ENCODE measurements at regions not wholly inside any gene's neighbourhood (a gene's known extent, or its start where the extent isn't known, plus 50 kb on each side); places are given as distances from the start of the nearest gene placed in this dataset.
"Not testable (repeated sequence)": the region's sequence is repeated elsewhere in the genome, so short reads cannot be mapped to it uniquely, and the experiment has no call there.

DNA sequence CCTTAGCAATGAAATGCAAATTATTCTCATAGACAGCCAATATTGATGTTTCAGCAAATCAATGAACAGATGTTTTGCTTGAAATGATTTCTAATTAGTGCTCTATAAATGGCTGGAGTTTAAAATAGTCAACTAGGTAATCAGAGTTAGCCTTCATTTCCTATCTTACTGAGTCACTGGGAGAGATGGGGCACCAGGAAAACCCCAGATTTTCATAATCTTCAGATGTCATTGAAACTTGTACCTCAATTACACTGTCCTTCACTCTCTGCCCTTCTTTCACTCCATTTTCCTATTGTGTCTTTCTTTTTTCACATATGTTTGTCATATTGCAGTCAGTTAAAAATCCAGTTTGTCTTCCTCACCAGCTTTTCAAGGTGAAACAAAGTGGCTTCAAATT, 92.7 kb downstream of the C12orf75 start:
- DNase-seq: no peak

GRCh38 chr12:105423921-105424320, 93.4 kb downstream of the C12orf75 start:
- no peak for DNase-seq

DNA sequence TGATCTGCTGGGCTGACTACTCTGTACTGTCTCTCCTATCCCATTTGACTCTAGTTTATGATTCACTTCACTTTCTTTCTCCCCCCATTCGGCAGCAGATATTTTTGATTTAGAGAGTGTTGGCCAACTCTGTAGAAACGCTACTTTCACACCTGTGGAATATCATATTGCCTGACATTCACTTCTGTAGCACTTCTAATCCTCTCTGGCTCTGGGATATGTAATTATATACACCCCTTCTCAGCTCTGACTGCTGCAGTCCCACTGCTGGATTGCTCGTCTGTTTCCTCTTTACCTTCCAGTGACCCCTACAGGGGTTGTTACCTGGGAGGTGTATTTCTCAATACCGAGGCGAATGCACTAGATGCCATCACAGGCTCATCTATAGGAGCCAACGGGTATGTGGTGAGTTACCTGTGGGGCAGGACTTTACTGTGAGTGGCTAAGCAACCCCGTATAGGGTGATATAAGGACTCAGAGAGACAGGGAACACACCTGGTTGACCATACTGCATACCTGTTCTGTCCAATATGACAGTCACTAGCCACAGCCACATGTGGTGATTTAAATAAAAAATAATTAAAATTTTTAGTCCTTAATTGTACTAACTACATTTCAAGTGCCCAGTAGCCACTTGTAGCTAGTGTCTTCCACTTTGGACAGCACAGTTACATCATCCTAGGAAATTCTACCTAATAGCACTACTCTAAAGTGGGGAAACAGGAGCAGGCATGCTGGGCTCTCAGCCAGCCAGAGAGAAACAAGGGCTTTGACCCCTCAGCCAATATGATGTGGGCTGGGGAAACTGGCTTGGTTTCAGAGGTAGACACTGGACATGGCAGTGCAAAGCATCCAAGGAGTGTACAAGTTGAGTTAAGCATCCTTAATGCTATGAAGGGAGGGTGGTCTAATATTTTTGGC, 95.0 kb downstream of the C12orf75 start:
- DNase-seq: no peak

DNA sequence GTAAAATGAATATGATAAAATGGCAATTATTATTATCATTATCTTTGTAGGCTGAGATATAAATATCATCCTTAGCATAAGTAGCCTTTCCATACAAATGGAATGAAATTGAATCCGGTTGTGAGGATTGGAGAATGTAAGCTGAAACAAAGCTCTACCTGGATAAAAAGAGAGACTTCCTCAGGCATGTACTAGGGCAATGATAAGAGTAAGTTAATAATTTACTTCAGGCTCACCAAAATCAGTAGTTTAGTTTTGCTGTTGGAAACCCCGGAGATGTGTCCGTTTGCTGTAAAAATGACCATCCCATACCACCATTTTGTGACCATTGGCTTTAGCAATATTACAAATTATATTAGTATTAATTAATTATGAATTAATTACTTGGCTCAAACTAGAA, 96.3 kb downstream of the C12orf75 start:
- no peak for DNase-seq

DNA sequence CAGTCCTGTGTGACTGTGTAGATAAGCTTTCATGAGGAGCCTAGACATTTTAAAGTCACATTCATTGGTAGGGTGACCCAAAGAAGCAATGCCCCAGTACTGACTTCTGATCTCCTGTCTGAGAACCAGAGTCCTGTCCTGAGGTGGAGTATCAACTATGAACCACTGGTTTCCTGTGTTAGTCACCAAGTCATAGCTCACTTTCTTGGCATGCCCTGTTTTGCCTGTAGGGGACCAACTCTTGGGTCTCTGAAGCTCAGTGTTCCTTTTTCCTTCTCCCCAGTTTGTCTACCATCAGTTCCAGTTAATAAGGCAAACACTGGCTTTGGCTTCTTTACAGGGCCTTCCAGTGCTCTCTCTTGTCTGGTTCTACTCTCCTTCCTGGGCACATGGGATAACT, 97.4 kb downstream of the C12orf75 start:
- DNase-seq: no peak

GRCh38 chr12:105428793-105429395, 98.4 kb downstream of the C12orf75 start:
- no peak for DNase-seq

DNA sequence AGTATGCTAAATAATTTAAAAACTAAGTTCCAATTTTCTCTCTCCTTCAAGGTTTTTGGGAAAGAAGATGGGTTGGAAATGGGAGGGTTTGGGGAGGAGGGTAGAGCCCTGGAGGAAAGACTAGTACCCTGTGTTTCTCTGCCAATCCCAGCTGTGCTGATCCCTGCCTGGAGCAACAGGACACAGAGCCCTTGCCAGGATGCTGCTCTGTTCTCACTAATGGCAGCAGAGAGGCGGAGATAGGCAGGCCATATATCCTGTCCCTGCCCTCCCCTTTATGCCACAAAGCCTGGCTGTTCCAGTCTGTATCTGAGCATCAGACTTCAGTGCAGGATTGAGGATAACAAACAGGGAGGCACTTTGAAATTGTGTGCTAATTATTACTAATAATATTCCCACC, 99.0 kb downstream of the C12orf75 start:
- no peak for DNase-seq

DNA sequence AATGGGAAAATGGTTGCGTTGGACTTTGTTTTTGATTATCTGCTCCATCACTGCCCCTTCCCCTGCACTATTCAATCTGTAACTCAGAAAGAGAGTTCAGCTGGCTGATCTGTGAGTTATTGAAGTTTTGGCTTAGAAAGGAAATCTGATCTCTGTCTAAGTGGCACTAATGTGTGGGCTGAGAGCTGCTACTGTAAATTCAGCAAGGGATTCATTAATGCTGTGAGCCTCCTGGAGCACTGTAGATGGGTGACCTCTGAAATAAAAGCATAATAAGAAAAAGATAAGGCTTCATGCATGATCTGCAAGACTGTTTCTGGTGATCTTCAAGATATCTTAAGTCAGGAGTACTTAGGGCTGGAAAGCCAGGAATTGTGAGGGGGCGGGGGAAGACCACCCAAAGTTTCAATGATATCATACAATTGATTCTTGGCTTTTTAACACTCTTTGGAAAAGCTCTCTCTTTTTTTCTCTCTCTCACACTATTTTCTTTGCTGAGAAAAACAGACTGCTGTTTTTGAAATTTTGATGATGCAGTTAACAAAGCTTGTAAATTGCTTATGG, 101.1 kb downstream of the C12orf75 start:
- no peak for DNase-seq

GRCh38 chr12:105433804-105434203, 103.3 kb downstream of the C12orf75 start:
- DNase-seq: no peak

- DNase-seq: no peak
Observed at GRCh38 chr12:105436636-105437035, 106.1 kb downstream of the C12orf75 start.

DNA sequence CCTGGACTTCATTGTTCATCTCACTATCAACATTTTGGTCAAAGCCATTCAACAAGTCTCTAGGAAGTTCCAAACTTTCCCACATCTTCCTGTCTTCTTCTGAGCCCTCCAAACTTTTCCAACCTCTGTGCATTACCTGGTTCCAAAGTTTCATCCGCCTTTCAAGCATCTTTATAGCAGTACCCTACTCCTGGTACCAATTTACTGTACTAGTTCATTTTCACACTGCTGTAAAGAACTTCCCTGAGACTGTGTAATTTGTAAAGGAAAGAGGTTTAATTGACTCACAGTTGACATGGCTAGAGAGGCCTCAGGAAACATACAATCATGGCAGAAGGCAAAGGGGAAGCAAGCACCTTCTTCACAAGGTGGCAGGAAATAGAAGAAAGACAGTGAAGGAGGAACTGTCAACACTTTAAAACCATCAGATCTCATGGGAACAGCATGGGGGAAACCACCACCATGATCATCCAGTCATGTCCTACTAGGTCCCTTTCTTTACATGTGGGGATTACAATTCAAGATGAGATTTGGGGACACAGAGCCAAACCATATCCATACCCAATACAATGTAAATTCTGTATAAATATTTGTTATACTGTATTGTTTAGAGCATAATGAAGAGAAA, 109.7 kb downstream of the C12orf75 start:
- no peak for DNase-seq

DNA sequence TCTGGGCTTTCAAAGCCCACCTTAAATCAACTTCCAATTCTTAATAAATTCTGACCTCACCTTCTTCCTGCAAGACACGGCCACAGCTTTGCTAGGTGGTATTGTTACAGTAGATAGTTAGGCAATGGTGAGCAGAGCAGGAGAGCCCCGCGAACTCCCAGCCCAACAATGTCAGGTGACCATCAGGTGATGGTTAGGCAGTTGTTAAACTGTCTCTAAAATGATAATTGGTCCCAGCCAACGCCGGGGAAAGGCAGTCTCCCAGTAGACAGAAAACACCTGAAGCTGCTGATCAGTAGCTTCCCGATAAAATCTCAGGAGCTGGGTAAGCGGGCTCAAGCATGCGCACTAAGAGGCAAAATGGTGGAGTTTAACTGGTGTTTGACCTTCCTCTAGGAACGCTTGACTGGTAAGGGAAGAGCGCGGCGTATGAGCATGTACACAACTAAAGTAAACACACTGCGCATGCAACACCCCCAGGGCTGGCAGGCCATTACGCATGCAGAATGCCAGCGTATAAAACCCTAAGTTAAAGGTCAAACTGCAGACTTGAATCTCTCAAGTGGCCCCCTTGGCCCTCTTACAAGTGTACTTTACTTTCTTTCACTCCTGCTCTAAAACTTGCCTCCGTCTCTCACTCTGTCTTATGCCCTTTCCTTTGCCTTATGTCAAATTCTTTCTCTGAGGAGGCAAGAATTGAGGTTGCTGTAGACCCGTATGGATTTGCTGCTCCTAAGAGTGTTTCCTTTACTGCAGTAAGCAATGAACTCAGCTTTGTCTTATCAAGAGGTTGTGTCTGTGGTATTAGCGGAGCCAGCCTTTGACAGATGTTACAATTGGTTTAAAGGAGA, 113.5 kb downstream of the C12orf75 start:
- no peak for DNase-seq

DNA sequence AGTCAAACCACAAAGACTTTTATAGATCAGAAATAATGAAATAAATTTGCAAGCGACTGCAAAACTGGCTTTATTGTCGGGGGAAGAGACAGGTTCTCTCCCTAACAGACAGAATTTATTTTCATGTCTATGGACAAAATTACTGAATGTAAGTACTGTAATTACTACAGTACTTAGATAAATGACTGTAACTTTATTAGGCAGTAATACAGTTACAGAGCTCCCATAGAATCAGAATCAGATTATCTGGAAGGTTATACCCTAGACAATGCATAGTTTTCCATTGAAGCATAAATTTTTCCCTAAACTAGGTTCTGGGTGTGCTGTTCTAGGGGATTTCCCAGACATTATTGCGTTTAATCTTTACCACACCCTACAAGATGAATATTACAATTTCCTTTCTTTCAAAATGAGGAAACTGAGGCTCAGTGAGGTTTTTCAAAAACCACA, 114.2 kb downstream of the C12orf75 start:
- no peak for DNase-seq

DNA sequence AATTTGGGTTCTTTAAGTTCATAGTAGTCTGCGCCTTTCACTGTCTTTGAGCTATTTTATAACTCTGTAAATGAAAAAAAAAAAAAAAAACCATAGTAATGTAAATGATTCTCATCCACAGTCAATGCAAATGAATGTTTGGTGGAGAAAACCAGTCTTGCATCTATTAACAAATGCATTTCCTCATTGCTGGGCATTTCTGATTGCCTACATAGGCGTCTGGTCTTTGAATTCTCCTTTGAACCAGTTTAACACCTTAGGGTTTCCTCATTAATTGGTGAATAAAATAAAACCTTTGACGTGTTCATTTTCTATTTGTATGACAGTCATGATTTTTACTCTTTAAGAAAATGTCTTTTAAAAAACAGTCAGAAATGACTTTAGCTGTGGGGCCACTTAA, 114.8 kb downstream of the C12orf75 start:
- DNase-seq: no peak

DNA sequence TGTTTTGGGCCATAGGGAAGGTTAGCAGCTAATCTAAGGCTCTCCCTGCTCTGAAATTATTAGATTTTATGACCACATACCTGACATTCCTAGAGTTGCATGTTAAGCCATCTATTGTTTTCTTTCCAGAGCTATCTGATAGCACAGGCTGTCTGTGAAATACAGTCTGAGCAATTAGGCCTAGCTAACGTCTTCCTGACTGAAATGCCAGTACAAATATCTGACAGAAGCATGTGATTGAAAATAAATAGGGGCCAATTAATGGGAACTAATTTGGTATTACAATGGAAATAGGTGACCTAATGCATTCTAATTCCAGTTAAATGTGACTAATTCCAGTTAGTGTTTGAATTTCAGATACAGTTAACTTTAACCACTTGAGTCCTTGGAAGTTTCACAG, 115.2 kb downstream of the C12orf75 start:
- DNase-seq: no peak

DNA sequence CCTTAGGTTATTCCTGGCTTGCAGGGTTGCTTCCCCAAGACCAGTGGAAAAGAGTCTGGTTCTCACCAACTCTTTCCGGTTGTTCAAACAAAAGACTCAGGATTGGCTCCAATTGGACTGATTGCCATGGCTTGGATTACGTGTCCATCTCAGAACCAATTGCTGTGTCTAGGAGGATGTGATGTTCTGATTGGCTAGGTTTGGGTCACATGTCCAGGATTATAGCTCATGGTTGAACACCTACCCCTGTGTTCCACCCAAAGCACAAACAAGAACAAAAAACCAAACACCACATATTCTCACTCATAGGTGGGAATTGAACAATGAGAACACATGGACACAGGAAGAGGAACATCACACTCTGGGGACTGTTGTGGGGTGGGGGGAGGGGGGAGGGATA, 116.0 kb downstream of the C12orf75 start:
- not testable (repeated sequence) for DNase-seq

GRCh38 chr12:105449431-105449830, 118.9 kb downstream of the C12orf75 start:
- DNase-seq: no peak

DNA sequence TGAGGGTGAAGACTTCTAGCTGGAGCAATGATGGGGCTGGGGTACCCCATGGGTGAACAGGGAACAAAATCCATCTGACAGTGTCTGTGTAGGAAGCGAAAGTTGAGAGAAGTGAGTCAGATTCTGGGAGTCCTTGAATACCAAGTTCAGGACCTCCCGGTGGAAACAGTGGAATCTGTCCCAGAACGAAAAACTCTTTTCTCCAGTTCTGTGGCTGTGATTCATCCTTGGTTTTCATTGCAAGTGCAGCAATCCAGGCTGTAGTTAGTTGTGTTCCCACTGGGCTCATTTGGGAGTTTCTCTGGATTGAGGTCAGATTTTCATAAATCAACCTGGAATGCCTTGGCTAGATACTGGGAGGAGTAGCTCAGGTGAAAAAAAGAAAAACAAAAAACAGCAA, 120.7 kb downstream of the C12orf75 start:
- no peak for DNase-seq

DNA sequence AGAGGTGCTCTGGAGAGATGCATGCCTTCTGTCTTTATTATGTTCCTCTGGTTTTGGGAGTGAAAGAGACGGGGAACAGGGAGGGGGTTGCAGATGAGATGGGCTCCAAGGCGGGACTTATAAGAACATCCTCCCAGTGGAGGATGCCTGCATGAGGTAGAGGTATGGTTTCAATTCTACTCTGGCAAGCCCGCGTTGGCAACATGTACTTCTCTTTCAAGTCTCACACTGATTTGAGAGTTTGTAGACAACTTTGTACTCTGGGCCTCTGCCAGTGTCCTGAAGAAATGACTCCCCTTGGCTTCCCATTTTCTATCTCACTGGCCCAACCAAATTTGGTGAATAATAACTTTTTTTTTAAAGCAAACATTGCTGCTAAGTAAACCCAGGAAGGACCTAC, 121.3 kb downstream of the C12orf75 start:
- no peak for DNase-seq

DNA sequence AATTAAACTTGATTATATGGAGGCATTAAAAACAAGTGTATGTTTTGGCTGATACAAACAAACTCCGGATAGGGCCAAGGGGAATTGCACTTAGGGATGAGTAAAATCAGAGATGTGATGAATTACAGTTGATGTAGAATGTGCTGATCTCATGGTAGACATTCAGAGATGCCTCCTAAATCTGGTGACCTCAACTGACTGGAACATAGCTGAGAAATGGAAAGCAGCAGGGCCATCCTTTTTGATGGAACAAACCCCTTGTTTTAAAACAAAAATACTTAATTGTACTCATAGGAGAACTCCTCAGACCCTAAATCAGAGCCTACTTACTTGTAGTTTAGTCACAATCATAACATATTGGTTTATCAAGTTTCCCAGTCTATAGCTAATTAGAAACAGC, 122.8 kb downstream of the C12orf75 start:
- DNase-seq: no peak

DNA sequence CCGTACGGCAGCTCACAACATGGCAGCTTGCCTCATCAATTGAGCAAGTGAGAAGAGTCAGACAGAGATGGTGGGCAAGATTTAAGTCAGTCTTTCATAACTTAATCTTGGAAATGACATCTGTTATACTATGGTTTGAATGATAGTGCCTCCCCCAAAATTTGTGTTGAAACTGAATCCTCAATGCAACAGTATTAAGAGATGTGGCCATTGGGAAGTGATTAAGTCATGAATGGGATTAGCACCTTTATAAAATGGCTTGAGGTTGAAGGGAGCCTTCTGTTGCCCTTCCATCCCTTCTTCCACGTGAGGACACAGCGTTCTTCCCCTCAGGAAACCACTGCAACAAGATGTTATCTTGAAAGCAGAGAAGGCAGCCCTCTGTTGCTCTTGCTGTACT, 124.2 kb downstream of the C12orf75 start:
- DNase-seq: no peak

DNA sequence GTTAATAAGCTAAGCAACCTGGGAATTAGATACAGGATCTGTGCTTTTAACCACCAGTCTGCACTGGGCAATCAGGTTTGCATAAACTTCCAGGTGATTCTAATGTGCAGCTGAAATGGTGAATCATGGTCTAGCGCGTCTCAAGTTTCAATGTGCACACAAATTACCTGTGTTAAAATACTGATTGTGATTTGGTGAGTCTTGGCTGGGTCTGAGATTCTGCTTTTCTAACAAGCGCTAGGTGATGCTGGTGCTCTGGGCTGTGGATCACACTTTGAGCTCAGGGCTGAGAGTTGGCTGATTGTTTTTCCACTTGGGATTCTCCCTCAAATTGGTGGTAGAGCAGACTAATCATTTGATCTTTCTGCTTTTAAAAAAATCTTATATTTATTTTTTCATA, 124.8 kb downstream of the C12orf75 start:
- peak; percentile 27 for DNase-seq

GRCh38 chr12:105457026-105457425, 126.5 kb downstream of the C12orf75 start:
- DNase-seq: no peak
